Stomach (tissue), 8 donors: ENCODE measurements at regions not wholly inside any gene's neighbourhood (a gene's known extent, or its start where the extent isn't known, plus 50 kb on each side); places are given as distances from the start of the nearest gene placed in this dataset.

Experiments used
- DNase-seq, 2 donors: peaks; one replicate each; pipeline versions ENCODE4 v3.0.0 to v3.0.0-alpha.2; 2013 to 2019
- H3K27ac ChIP-seq, 5 donors: fragments of 200-600 bp in 4 of 5; sonication (generic) in 4 of 5; one replicate each; pipeline ENCODE4 v1.5.1; 2013 to 2019; ENCODE audit warnings: mild to moderate bottlenecking in 1 of 5, moderate library complexity in 1 of 5
- H3K27me3 ChIP-seq, 3 donors: fragments of 200-600 bp; sonication (generic); one replicate each; pipeline ENCODE4 v1.5.1; 2017 to 2019; ENCODE audit warnings: mixed run types in 1 of 3
- H3K36me3 ChIP-seq, 4 donors: fragments of 200-600 bp; sonication (generic); 1 replicate in 3 of 4; 2 replicates in 1 of 4; pipeline ENCODE4 v1.5.1; 2016 to 2019
- H3K4me1 ChIP-seq, 4 donors: fragments of 200-600 bp; sonication (generic); one replicate each; pipeline ENCODE4 v1.5.1; 2016 to 2019
- H3K4me3 ChIP-seq, 4 donors: fragments of 200-600 bp; sonication (generic) in 3 of 4; one replicate each; pipeline ENCODE4 v1.5.1; 2016 to 2019; ENCODE audit warnings: mild to moderate bottlenecking in 1 of 4
- H3K9me3 ChIP-seq, 4 donors: fragments of 200-600 bp; sonication (generic); one replicate each; pipeline ENCODE4 v1.5.1; 2016 to 2019
- EP300 ChIP-seq: sonication (generic); formaldehyde crosslinking; IDR thresholded peaks from one replicate; pipeline ENCODE4 v1.6.1; 2017; ENCODE audit warnings: antibody characterized with exemption
- POLR2A ChIP-seq, 4 donors: fragments of 450-650 bp; IDR thresholded peaks; one replicate each; pipeline ENCODE4 v1.6.1; 2016; ENCODE audit warnings: antibody characterized with exemption in 4 of 4, control low read depth in 2 of 4, mild to moderate bottlenecking in 1 of 4, moderate library complexity in 1 of 4
- POLR2AphosphoS5 ChIP-seq, 3 donors: sonication (generic); formaldehyde crosslinking; IDR thresholded peaks; one replicate each; pipeline ENCODE4 v1.6.1; 2016; ENCODE audit warnings: antibody characterized with exemption in 3 of 3
- WGBS, 5 donors: extraction: QIAGEN DNeasy Blood & Tissue Kit in 3 of 5; methylation state at CpG; one replicate each; pipeline versions ENCODE4 v1.1.5 to v1.1.7; 2013 to 2018; 5-methylcytosine and 5-hydroxymethylcytosine counted together
- intact Hi-C: fragments of 100-400 bp; cut with DNase I; formaldehyde crosslinking; loops from one replicate; pipeline ENCODE4 v1.15.1; 2023; ENCODE audit warnings: low total_unique reads
- TF ChIP-seq, protein P1 (sequence below), 7 experiments: fragments of 450-650 bp in 4 of 7; fragments of 200-600 bp in 3 of 7; sonication (generic) in 3 of 7; IDR thresholded peaks; one replicate each; pipeline ENCODE4 v1.5.1; 2016 to 2019; ENCODE audit warnings: antibody characterized with exemption in 7 of 7, control low read depth in 2 of 7, mild to moderate bottlenecking in 1 of 7
- donor health status: healthy with polysubstance abuse.
- donor health status: Bipolar disorder and iron deficiency.
- donor health status: healthy.

DNA sequence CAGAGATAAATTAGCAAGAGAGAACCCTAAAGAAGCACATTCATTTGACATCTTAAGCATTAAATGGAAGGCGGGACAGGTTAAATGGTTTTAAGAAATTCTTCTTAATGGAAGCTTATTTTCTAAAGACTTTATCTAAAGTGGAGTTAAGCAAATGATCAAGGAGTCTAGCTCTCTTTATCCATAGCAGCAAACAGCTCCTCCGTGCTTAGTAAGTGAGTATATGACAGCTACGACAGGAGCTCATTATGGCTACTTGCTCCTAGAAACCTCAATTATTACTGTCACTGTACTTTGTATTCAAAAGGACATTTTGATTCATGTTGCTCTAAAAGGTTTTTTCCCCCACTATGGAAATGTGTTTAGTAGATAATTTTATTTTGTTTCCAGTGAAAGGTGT is 444.9 kb downstream of the TMX3 start:
- 72 to 84% (median 79%) methylated on average over 3 of the region's 3 CpGs for WGBS, 5 donors
- TF ChIP-seq POLR2AphosphoS5 (IDR thresholded peaks at IDR 0.05) (no peak), POLR2A (IDR thresholded peaks at IDR 0.05) (no peak), EP300 (no peak)
- TF ChIP-seq, protein P1, sequence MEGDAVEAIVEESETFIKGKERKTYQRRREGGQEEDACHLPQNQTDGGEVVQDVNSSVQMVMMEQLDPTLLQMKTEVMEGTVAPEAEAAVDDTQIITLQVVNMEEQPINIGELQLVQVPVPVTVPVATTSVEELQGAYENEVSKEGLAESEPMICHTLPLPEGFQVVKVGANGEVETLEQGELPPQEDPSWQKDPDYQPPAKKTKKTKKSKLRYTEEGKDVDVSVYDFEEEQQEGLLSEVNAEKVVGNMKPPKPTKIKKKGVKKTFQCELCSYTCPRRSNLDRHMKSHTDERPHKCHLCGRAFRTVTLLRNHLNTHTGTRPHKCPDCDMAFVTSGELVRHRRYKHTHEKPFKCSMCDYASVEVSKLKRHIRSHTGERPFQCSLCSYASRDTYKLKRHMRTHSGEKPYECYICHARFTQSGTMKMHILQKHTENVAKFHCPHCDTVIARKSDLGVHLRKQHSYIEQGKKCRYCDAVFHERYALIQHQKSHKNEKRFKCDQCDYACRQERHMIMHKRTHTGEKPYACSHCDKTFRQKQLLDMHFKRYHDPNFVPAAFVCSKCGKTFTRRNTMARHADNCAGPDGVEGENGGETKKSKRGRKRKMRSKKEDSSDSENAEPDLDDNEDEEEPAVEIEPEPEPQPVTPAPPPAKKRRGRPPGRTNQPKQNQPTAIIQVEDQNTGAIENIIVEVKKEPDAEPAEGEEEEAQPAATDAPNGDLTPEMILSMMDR (IDR thresholded peaks at IDR 0.05), result no peak

DNA sequence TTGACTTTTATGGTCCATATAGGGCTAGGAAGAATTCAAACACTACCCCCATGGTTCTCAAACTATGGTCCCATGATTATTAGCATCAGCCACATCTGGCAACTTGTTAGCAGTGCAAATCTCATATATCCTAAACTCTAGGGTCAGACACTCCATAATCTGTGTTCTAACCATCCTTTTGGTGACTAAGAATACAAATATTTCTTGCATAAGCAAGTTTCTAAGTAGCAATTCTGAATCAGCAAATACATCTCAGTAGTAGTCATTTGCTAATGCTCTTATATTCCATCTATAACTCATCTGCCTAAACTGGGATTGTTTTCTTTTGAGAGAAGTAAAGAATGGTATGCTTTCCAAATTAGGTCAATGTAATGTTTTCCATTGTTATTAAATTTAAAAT is 447.3 kb downstream of the TMX3 start:
- H3K4me1 ChIP-seq, result no peaks in the 10 kb centered on the region
- TF ChIP-seq EP300, result no peak
- TF ChIP-seq POLR2AphosphoS5 (IDR thresholded peaks at IDR 0.05), result no peak
- TF ChIP-seq POLR2A (IDR thresholded peaks at IDR 0.05), result no peak
- TF ChIP-seq, protein P1 (IDR thresholded peaks at IDR 0.05), result no peak
- H3K4me3 ChIP-seq, result no peak overlapping the region
- no peak for DNase-seq
- H3K9me3 ChIP-seq, result no peaks in the 10 kb centered on the region
- no peaks in the 10 kb centered on the region for H3K27me3 ChIP-seq
- H3K27ac ChIP-seq, result no peak overlapping the region
- no peaks in the 10 kb centered on the region for H3K36me3 ChIP-seq
- intact Hi-C loops, result no loop called here

More for the DNA sequence above, 444.9 kb downstream of the TMX3 start:
- no peak for DNase-seq
- H3K4me3 ChIP-seq, result no peak overlapping the region
- intact Hi-C loops, result no loop called here
- no peak overlapping the region for H3K27ac ChIP-seq
- H3K27me3 ChIP-seq, result no peaks in the 10 kb centered on the region
- no peaks in the 10 kb centered on the region for H3K36me3 ChIP-seq
- H3K4me1 ChIP-seq, result no peaks in the 10 kb centered on the region
- H3K9me3 ChIP-seq, result no peaks in the 10 kb centered on the region

DNA sequence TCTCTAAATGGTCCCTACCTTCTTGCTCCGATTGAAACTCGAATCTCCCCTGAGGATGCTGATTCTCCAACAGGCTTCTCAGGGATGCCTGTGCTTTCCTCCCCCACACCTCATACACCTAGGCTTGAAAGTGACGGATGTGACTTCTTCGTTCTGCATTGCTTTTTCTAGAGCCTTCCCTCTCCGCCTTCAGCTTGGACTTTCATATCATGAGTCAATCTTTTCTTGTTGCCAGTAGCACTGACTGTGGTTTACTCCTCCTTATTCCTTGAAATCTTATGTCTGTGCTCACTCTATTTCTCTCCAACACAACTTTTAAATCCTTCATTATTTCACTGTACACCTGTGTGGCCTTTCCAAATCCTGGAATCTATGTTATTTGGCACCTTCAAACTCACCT is 451.4 kb downstream of the TMX3 start:
- WGBS, 5 donors, result 75 to 82% (median 79%) methylated on average over 5 of the region's 5 CpGs
- H3K4me1 ChIP-seq, result no peaks in the 10 kb centered on the region
- no peaks in the 10 kb centered on the region for H3K36me3 ChIP-seq
- intact Hi-C loops, result no loop called here
- TF ChIP-seq, protein P1 (IDR thresholded peaks at IDR 0.05), result no peak
- TF ChIP-seq POLR2AphosphoS5 (IDR thresholded peaks at IDR 0.05) (no peak), POLR2A (IDR thresholded peaks at IDR 0.05) (no peak), EP300 (no peak)
- H3K4me3 ChIP-seq, result no peak overlapping the region
- H3K27me3 ChIP-seq, result no peaks in the 10 kb centered on the region
- H3K9me3 ChIP-seq, result no peaks in the 10 kb centered on the region
- H3K27ac ChIP-seq, result no peak overlapping the region
- no peak for DNase-seq

DNA sequence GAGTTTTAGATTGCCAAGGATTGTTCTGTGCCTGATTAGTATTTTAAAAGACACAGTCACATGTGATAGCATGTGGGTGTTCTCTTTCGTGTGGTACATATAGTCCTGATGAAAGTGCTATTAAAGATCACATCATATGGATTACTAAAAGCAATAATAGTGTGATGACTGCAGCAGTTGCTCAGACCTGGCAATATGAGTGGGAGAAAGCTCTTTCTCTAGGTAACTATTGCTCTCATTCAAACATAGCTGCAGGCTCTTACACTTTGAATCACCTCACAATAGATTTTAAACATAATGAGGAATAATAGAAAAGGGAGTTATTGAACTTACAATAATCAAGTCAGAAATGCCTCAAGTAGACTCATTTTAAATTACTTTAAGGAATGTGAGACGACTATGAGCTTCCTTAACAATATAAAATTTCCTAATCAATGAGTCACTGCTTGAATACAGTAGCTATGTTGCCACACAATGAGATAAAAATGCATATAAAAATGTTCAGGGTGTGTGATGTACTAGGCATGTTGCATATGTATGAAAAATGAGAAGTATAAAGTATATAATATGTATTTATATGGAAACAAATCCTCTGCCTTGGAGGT is 452.1 kb downstream of the TMX3 start:
- no peaks in the 10 kb centered on the region for H3K4me1 ChIP-seq
- no peak overlapping the region for H3K27ac ChIP-seq
- H3K9me3 ChIP-seq, result no peaks in the 10 kb centered on the region
- intact Hi-C loops, result no loop called here
- WGBS, 5 donors, result 45 to 63% (median 57%) methylated on average over 2 of the region's 2 CpGs
- no peak for DNase-seq
- H3K27me3 ChIP-seq, result no peaks in the 10 kb centered on the region
- TF ChIP-seq POLR2A (IDR thresholded peaks at IDR 0.05) (no peak), POLR2AphosphoS5 (IDR thresholded peaks at IDR 0.05) (no peak), EP300 (no peak)
- TF ChIP-seq, protein P1 (IDR thresholded peaks at IDR 0.05), result no peak
- no peaks in the 10 kb centered on the region for H3K36me3 ChIP-seq
- H3K4me3 ChIP-seq, result no peak overlapping the region
